Keratinocyte (primary cell): ENCODE measurements at regions not wholly inside any gene's neighbourhood (a gene's known extent, or its start where the extent isn't known, plus 50 kb on each side); places are given as distances from the start of the nearest gene placed in this dataset.

Source experiments
- DNase-seq: peaks from one replicate; pipeline ENCODE4 v3.0.0-alpha.2; 2011; ENCODE audit warnings: low read depth, missing footprints, low spot score
- FAIRE-seq: peaks from 2 replicates; lab custom pipeline; 2011; peaks lifted over from hg19 to GRCh38; lab: Jason Lieb, UNC
- H2AFZ ChIP-seq: 2 replicates; pipeline ENCODE4 v1.6.0; 2012; ENCODE audit warnings: low read length, control low read depth, inconsistent platforms; ENCODE audit not compliant: control insufficient read depth
- H3K27ac ChIP-seq: 2 replicates; pipeline ENCODE4 v1.5.1; 2011; ENCODE audit warnings: low read length; ENCODE audit not compliant: control insufficient read depth, insufficient read depth
- H3K27me3 ChIP-seq: 3 replicates; pipeline ENCODE4 v1.6.0; 2011; ENCODE audit warnings: low read length; ENCODE audit not compliant: control insufficient read depth, insufficient read depth; ENCODE audit errors: extremely low read depth
- H3K36me3 ChIP-seq, 2 experiments: 2 replicates in 1 of 2; 3 replicates in 1 of 2; pipeline ENCODE4 v1.5.1; 2011; ENCODE audit warnings: low read length in 2 of 2, mild to moderate bottlenecking in 1 of 2; ENCODE audit not compliant: control insufficient read depth in 2 of 2, insufficient read depth in 2 of 2; ENCODE audit errors: extremely low read depth in 1 of 2
- H3K4me1 ChIP-seq: 3 replicates; pipeline ENCODE4 v1.5.1; 2011; ENCODE audit warnings: low read length; ENCODE audit not compliant: control insufficient read depth, insufficient read depth; ENCODE audit errors: extremely low read depth
- H3K4me2 ChIP-seq: 3 replicates; pipeline ENCODE4 v1.6.0; 2011; ENCODE audit warnings: low read depth, low read length; ENCODE audit not compliant: control insufficient read depth, insufficient read depth; ENCODE audit errors: extremely low read depth
- H3K4me3 ChIP-seq, 3 experiments: fragments of 200-600 bp in 1 of 3; sonication (generic) in 1 of 3; 2 replicates in 2 of 3; 3 replicates in 1 of 3; pipeline ENCODE4 v1.5.1; 2011 to 2016; ENCODE audit warnings: low read length in 3 of 3, mild to moderate bottlenecking in 3 of 3, control low read depth in 2 of 3, inconsistent platforms in 1 of 3, low read depth in 1 of 3, mixed read lengths in 1 of 3, mixed run types in 1 of 3, moderate library complexity in 1 of 3; ENCODE audit not compliant: control insufficient read depth in 2 of 3, insufficient read depth in 2 of 3; ENCODE audit errors: extremely low read depth in 1 of 3
- H3K79me2 ChIP-seq: 2 replicates; pipeline ENCODE4 v1.6.0; 2012; ENCODE audit warnings: low read length; ENCODE audit not compliant: control insufficient read depth, insufficient read depth
- H3K9ac ChIP-seq: 3 replicates; pipeline ENCODE4 v1.6.0; 2011; ENCODE audit warnings: low read length; ENCODE audit not compliant: control insufficient read depth, insufficient read depth; ENCODE audit errors: extremely low read depth
- H3K9me1 ChIP-seq: 3 replicates; pipeline ENCODE4 v1.6.0; 2011; ENCODE audit warnings: low read length; ENCODE audit not compliant: control insufficient read depth, insufficient read depth; ENCODE audit errors: extremely low read depth
- H3K9me3 ChIP-seq: 2 replicates; pipeline ENCODE4 v1.5.1; 2012; ENCODE audit warnings: low read depth, low read length; ENCODE audit not compliant: control insufficient read depth
- H4K20me1 ChIP-seq: 3 replicates; pipeline ENCODE4 v1.6.0; 2011; ENCODE audit warnings: low read length; ENCODE audit not compliant: control insufficient read depth, insufficient read depth; ENCODE audit errors: extremely low read depth
- CTCF ChIP-seq, 3 experiments: IDR thresholded peaks in 1 of 3; conservative IDR thresholded peaks in 1 of 3; optimal IDR thresholded peaks in 1 of 3; 2 replicates in 2 of 3; 3 replicates in 1 of 3; pipeline versions ENCODE3 to v1.5.1; 2011; ENCODE audit warnings: low read length in 3 of 3, mild to moderate bottlenecking in 3 of 3, moderate library complexity in 2 of 3, control low read depth in 1 of 3, inconsistent platforms in 1 of 3; ENCODE audit not compliant: insufficient read depth in 2 of 3; ENCODE audit errors: extremely low read depth in 1 of 3
- EZH2 ChIP-seq: IDR thresholded peaks from one replicate; pipeline ENCODE4 v1.6.1; 2012; ENCODE audit warnings: inconsistent platforms, mild to moderate bottlenecking, low read length, moderate library complexity
- dilution Hi-C: fragments of 300-500 bp; cut with MboI; formaldehyde crosslinking; loops from one replicate; pipeline ENCODE4 v1.7.0; 2020; ENCODE audit warnings: low sequenced_read_pairs; ENCODE audit not compliant: extremely low pct_ligation_motif_present

GRCh38 chr6:134531611-134532010 is 213.7 kb upstream of the SGK1 start:
- no peak overlapping the region for H3K27ac ChIP-seq
- H3K27me3 ChIP-seq, result no peaks in the 10 kb centered on the region
- FAIRE-seq (no peak), DNase-seq (no peak)
- H3K9me1 ChIP-seq, result no peaks in the 10 kb centered on the region
- no peak overlapping the region for H2AFZ ChIP-seq
- H3K4me1 ChIP-seq, result peaks cover 20% of the 10 kb centered on the region
- H3K36me3 ChIP-seq, result no peaks in the 10 kb centered on the region
- TF ChIP-seq CTCF (optimal IDR thresholded peaks at IDR 0.05 in 1 of 3, IDR thresholded peaks at IDR 0.05 in 1 of 3, conservative IDR thresholded peaks at IDR 0.05 in 1 of 3; ENCODE audit: extremely low read depth in 1 of 3, insufficient read depth in 2 of 3, low read length in 3 of 3) (no peak), EZH2 (no peak)
- H3K79me2 ChIP-seq, result no peaks in the 10 kb centered on the region
- no peak overlapping the region for H3K4me2 ChIP-seq
- H3K9ac ChIP-seq, result no peak overlapping the region
- H4K20me1 ChIP-seq, result no peaks in the 10 kb centered on the region
- no peak overlapping the region for H3K4me3 ChIP-seq
- dilution Hi-C loops, result no loop called here
- no peaks in the 10 kb centered on the region for H3K9me3 ChIP-seq

DNA sequence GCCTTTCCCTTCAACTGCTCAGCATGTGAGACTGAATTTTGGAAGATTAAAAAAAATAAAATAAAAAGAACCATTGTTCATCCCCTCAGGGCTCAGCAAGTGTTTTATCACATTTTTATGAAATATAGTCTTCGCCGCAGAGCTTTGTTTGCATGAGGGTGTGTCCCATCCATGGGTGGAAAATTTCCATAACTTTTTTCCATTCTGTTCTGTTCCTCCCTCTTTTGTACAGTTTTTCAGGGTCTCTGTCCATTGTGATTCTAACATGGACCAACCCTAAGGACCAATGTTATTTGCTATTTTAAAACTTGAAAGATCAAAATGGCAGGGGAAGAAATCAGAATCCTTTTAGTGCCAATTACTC is 213.3 kb upstream of the SGK1 start:
- no peak overlapping the region for H3K4me3 ChIP-seq
- dilution Hi-C loops, result no loop called here

More for the DNA sequence above, 213.3 kb upstream of the SGK1 start:
- Histone ChIP-seq H4K20me1 (no peaks in the 10 kb centered on the region), H3K79me2 (no peaks in the 10 kb centered on the region), H3K4me1 (peaks cover 19% of the 10 kb centered on the region), H3K4me2 (no peak overlapping the region), H3K27ac (no peak overlapping the region), H3K27me3 (no peaks in the 10 kb centered on the region), H3K36me3 (no peaks in the 10 kb centered on the region), H2AFZ (no peak overlapping the region), H3K9ac (no peak overlapping the region), H3K9me1 (no peaks in the 10 kb centered on the region), H3K9me3 (no peaks in the 10 kb centered on the region)
- FAIRE-seq, result no peak
- DNase-seq, result no peak
- no peak for TF ChIP-seq EZH2
- TF ChIP-seq CTCF (optimal IDR thresholded peaks at IDR 0.05 in 1 of 3, IDR thresholded peaks at IDR 0.05 in 1 of 3, conservative IDR thresholded peaks at IDR 0.05 in 1 of 3; ENCODE audit: extremely low read depth in 1 of 3, insufficient read depth in 2 of 3, low read length in 3 of 3), result no peak
